ENCODE measurements at regions not wholly inside any gene's neighbourhood (a gene's known extent, or its start where the extent isn't known, plus 50 kb on each side); places are given as distances from the start of the nearest gene placed in this dataset.

DNA sequence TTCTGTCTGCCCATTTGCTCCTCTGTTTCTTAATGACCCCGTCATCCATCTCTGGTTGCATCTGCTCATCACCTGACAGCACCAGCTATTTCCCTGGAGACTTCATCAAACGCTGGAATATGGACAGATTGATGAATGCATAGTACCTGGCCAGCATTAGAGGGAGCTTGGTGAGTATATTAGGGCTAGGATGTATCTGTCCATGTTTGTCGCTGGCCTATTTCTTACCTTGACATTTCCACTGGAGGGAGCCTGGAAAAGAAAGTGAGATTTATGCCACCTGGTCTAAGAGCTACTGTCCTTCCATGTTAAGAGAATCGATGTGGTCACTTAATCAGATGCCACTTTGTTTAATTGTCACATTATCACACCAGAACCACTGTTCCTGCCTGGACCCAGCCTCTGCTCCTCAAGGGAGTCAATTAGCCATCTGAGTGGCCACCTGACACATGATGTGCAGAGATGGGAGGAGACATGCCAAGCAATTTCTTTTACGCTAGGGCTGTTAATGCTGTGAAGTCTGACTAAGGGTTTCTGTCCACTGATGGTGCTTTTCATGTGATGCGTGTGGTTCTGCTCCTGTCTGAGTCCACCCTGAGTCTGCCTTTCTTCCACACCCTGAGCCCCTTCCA lies 75.3 kb upstream of the SFSWAP start:
- TF ChIP-seq, protein P1, sequence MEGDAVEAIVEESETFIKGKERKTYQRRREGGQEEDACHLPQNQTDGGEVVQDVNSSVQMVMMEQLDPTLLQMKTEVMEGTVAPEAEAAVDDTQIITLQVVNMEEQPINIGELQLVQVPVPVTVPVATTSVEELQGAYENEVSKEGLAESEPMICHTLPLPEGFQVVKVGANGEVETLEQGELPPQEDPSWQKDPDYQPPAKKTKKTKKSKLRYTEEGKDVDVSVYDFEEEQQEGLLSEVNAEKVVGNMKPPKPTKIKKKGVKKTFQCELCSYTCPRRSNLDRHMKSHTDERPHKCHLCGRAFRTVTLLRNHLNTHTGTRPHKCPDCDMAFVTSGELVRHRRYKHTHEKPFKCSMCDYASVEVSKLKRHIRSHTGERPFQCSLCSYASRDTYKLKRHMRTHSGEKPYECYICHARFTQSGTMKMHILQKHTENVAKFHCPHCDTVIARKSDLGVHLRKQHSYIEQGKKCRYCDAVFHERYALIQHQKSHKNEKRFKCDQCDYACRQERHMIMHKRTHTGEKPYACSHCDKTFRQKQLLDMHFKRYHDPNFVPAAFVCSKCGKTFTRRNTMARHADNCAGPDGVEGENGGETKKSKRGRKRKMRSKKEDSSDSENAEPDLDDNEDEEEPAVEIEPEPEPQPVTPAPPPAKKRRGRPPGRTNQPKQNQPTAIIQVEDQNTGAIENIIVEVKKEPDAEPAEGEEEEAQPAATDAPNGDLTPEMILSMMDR (IDR thresholded peaks at IDR 0.05): no peak
- TF ChIP-seq POLR2A (IDR thresholded peaks at IDR 0.05): no peak

Data from adrenal gland (tissue), 5 donors.